Activated CD4-positive, CD25-positive, alpha-beta regulatory T cell treated with anti-CD3 and anti-CD28 coated beads, Interleukin-2, amount 50 U/mL, for 24 hours (primary cell): ENCODE measurements at regions not wholly inside any gene's neighbourhood (a gene's known extent, or its start where the extent isn't known, plus 50 kb on each side); places are given as distances from the start of the nearest gene placed in this dataset.
"Not testable (repeated sequence)": the region's sequence is repeated elsewhere in the genome, so short reads cannot be mapped to it uniquely, and the experiment has no call there.

Source experiments
- ATAC-seq, 2 donors: fragments of 150-1000 bp; cut with Tn5 transposase; one replicate each; pipeline ENCODE4 v1.10.0; 2021; ENCODE audit warnings: mild to moderate bottlenecking in 1 of 2, moderate library complexity in 1 of 2

DNA sequence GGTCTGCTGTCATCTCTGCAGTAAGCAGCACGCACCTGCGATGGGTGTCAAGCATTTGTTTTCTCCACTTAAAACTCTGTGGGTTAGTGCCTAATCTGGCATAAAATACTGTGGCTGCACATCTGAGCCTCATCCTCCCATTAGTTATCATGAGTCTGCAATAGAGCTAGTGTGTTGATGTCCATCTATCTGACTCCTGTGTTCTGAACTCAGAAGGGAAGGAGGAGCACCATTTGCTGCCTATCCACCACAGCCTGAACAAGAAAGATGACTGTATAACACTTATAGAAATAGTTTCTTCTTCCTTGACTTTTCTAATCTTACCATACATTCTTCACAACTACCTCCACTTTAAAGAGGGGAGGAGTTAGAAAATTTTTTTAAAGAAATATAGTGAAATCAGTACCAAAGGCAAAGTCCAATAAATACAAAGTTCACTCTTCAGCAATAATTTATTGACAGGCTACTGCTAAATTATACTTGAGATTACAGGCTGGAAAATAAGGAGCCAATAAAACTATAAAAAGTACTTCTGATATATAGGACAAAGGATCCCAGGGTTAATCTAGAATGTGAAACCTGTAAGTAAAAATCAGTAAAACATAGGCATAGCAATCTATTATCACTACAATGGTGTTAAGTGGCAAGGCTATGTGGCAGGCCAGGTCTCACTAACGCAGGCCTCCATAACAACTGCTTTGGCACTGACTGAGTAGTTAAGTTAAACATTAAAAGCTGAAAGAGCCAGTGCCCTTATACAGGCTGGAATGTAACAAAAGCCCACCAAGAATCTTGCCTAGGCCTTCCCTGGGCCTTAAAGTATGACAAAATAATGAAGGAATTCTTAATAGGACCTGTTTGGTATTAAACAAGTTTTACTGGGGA lies 70.2 kb downstream of the LGALS9C start:
- not testable (repeated sequence) for ATAC-seq

DNA sequence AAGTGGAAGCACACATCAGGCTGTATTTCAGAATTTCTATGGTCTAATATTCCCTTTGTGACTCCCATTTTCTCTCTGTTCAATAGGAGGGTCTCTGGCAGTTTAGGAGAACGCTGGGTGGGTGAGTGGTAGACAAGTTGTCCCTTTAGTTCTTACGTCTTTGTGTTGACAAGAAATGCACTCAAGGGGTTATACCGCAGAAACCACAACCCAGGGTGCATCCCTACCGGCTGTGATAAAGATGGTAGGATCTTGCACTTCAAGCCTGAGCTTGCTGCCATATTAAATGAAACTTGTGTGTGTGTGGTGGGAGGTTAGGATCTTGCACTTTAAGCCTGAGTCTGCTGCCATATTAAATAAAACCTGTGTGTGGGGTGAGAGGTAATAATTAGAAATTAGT lies 80.5 kb downstream of the LGALS9C start:
- not testable (repeated sequence) for ATAC-seq

DNA sequence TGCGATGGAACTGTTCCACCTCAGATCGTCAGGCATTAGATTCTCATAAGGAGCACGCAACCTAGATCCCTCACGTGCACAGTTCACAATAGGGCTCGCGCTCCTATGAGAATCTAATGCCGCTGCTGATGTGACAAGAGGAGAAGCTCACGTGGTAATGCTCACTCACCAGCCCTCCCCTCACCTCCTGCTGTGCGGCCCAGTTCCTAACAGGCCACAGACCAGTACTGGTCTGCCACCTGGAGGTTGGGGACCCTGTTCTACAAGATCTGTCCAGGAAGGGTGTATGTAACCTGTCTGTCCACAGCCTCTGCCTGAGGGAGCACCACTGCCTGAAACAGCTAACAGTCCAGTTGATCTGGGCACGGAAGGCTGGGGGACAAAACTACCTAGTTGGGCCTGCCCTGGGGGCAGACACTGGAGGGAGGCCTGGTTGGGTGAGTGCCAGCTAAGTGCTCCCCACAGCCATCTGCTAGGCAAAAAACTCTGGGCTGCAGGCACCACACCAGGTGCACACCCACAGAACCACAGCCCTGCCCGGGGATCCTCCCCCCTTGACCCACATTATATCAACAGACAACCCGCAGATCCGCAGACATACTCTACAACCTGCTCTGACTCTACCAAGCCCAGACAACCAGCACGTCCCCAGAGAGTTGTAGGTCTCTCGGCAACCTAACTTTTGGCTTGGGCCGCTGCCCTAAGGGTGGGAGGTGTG lies 80.7 kb downstream of the TBC1D28 start:
- peak; percentile 48 to 55 for ATAC-seq

DNA sequence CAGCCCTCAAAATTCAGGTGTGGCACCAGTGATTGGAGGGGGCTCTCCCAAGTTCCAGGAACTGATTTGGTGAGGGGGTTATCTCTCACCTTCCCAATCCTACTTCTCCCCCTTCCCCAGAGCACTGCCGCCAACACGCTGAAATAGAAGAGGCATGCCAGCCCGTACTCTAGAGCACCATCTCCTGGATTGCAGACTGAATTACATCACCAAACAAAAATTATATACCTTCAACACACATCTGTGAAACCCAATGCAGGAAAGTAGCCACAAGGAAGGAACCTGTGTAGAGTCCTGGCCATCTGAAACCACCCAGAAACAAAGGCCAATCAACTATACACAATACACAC lies 80.1 kb downstream of the TBC1D28 start:
- peak; percentile 20 to 25 for ATAC-seq

DNA sequence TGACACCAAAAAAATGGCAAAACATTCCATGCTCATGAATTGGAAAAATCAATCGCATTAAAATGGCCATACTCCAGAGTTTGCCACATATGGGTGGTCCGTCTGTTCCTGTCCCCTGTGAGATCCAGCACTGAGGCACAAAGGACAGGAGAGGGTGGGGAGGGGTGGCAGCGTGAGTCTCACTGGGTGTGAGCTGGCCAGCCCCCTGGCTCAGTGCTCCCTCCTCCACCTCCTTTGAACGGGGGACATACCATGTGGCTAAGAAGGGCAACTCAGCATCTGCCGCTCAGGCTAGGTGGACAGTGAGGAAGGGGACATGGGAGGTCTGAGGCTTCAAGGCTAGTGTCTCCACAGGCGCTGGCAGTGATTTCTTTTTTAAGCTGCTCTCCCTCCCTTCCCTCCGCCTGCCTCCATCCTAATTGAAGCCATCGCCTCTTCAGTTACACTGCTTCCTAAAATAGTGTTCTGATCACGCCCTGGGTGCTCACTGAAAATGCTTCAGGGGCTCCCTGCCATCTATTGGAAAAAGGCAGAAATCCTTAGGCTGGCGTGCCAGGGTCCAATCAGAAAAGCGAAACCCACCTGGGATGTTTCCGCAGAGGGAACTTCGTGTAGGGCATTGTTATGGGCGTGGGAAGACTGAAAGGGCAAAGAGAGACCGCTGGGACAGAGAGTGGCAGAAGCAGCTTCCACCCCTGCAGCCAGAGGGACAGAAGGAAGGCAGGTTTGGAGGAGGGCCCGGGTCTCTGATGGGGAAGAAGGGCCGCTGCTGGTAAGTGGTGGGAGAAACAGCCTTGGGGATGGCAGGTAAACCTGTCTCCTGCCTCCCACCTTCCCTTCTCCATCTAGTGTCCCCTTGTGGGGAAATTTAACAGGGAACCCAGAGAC lies 75.8 kb downstream of the TBC1D28 start:
- ATAC-seq = not testable (repeated sequence)

DNA sequence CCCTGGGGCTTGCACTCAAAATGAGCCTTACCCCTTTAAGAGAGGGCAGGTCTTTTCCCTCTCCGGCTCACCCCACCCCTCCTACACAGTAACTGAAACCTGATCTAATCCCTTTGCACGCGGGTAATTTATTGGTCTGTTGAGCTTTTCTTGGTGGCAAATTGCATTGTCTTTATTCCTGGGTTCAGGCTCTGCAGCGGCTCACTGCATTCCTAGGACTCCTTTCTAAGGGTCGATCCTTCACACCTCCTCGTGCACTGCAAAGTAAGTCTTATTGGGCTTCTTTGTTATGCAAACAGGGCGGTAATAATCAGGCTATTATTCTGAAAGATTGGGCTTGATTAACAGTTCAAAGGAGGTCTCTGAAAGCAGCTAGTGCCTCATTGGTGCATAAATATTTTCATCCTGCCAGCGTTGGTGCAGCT lies 74.7 kb downstream of the TBC1D28 start:
- peak in 1 of 2 donors; percentile 13 for ATAC-seq

DNA sequence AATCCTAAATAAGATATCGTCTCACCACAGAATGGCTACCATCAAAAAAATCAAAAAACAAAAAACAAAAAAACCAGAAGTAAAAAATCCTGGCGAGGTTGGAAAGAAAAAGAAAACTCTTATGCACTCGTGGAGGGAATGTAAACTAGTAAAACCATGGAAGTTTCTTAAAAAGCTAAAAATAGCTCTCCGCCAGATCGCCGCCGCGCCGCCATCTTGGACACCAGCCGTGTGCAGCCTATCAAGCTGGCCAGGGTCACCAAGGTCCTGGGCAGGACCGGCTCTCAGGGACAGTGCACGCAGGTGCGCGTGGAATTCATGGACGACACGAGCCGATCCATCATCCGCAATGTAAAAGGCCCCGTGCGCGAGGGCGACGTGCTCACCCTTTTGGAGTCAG lies 71.7 kb downstream of the TBC1D28 start:
- not testable (repeated sequence) for ATAC-seq

DNA sequence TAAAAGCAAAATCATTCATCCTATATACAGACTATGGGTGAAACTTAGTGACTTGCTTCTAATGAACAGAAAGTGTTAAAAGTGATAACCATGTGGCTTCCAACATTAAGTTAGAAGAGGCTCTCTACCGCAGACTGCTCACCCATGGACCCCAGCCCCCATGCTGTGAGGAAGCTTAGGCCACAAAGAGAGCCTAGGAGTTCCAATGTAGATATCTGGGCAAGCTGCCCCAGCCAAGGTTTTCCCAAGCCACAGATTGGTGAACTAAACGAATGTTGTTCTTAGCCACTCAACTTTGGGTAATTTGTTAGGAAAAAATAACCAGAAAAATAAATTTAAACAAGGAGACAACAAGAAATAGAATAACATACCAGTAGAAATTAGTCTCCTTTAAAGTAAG lies 70.1 kb downstream of the TBC1D28 start:
- ATAC-seq = not testable (repeated sequence)
